A673 (cell line): ENCODE measurements at regions not wholly inside any gene's neighbourhood (a gene's known extent, or its start where the extent isn't known, plus 50 kb on each side); places are given as distances from the start of the nearest gene placed in this dataset.

ENCODE experiments used
- EZH2 ChIP-seq: fragments of 200-600 bp; sonication (generic); IDR thresholded peaks from 2 replicates; pipeline ENCODE4 v1.6.1; 2017; ENCODE audit warnings: borderline replicate concordance, low read depth, mild to moderate bottlenecking, mixed read lengths, antibody characterized with exemption, low read length; ENCODE audit not compliant: poor library complexity, severe bottlenecking
- TF ChIP-seq, protein P1 (sequence below): fragments of 300-800, 200-600 bp; sonication (generic); conservative IDR thresholded peaks from 2 replicates; pipeline ENCODE4 v1.5.1; 2017; ENCODE audit warnings: low read depth, mild to moderate bottlenecking, antibody characterized with exemption, low read length, moderate library complexity, mixed read lengths

DNA sequence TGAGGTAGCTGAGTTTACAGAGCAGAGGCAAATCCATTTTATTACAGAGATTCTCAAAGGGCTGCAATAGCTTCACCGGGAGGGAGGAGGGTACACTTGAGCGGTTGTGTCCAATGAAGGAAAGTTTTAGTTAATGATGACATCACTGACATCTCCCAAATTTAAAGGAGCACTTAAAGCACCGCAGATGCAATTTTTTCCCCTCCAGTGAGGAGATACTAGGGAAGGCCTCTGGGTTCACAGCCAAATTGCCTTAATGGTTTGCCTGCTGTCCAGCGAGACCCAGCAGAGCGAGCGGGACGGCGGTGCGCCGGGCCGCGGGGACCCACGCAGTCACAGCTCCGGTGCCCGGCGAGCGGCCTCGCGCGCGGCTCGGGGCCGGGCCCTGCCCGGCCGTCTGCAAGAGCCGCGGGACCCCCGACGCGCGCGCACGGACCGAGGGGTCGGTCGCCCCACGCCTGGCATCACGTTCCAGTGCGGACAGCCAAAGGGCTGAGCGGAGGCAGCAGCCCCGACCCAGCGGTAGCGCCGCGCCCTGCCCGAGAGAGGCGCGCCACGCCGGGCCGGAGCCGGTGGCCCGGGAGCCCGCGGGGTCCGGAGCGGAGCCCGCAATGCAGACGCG is 160.5 kb upstream of the CHRNA7 start:
- TF ChIP-seq, protein P1, sequence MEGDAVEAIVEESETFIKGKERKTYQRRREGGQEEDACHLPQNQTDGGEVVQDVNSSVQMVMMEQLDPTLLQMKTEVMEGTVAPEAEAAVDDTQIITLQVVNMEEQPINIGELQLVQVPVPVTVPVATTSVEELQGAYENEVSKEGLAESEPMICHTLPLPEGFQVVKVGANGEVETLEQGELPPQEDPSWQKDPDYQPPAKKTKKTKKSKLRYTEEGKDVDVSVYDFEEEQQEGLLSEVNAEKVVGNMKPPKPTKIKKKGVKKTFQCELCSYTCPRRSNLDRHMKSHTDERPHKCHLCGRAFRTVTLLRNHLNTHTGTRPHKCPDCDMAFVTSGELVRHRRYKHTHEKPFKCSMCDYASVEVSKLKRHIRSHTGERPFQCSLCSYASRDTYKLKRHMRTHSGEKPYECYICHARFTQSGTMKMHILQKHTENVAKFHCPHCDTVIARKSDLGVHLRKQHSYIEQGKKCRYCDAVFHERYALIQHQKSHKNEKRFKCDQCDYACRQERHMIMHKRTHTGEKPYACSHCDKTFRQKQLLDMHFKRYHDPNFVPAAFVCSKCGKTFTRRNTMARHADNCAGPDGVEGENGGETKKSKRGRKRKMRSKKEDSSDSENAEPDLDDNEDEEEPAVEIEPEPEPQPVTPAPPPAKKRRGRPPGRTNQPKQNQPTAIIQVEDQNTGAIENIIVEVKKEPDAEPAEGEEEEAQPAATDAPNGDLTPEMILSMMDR: no peak
- no peak for TF ChIP-seq EZH2
